Upper lobe of left lung (tissue), 4 donors: ENCODE measurements at regions not wholly inside any gene's neighbourhood (a gene's known extent, or its start where the extent isn't known, plus 50 kb on each side); places are given as distances from the start of the nearest gene placed in this dataset.

Experiments used
- POLR2A ChIP-seq, 4 donors: fragments of 450-650 bp; IDR thresholded peaks; one replicate each; pipeline ENCODE4 v1.5.1; 2016 to 2017; ENCODE audit warnings: antibody characterized with exemption in 4 of 4, mild to moderate bottlenecking in 2 of 4
- POLR2AphosphoS5 ChIP-seq, 2 donors: sonication (generic); formaldehyde crosslinking; IDR thresholded peaks; one replicate each; pipeline ENCODE4 v1.5.1; 2017; ENCODE audit warnings: antibody characterized with exemption in 2 of 2
- TF ChIP-seq, protein P1 (sequence below), 6 experiments: fragments of 450-650 bp in 4 of 6; fragments of 200-600 bp in 2 of 6; sonication (generic) in 2 of 6; IDR thresholded peaks; one replicate each; pipeline ENCODE4 v1.5.1; 2016 to 2019; ENCODE audit warnings: antibody characterized with exemption in 6 of 6

DNA sequence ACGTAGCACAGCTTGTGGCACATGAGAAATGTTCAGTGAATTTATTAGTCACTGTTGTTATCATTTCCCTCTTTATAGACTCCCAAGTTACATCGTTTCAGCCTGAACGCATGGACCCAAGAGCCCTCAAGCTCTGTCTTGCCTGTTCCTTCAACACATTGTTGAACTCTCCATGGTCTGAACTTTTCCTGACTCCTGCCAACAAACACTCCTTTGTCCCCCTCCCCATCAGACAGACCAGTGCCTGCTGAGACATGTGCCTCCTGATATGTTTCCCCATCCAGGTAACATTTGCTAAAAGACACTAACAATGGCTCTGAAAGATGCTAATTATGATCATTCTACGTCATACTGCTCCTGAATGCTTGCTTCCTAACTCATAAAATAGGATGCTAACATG is 108.7 kb upstream of the NFIA start:
- TF ChIP-seq POLR2A (IDR thresholded peaks at IDR 0.05) (no peak), POLR2AphosphoS5 (IDR thresholded peaks at IDR 0.05) (no peak)
- TF ChIP-seq, protein P1, sequence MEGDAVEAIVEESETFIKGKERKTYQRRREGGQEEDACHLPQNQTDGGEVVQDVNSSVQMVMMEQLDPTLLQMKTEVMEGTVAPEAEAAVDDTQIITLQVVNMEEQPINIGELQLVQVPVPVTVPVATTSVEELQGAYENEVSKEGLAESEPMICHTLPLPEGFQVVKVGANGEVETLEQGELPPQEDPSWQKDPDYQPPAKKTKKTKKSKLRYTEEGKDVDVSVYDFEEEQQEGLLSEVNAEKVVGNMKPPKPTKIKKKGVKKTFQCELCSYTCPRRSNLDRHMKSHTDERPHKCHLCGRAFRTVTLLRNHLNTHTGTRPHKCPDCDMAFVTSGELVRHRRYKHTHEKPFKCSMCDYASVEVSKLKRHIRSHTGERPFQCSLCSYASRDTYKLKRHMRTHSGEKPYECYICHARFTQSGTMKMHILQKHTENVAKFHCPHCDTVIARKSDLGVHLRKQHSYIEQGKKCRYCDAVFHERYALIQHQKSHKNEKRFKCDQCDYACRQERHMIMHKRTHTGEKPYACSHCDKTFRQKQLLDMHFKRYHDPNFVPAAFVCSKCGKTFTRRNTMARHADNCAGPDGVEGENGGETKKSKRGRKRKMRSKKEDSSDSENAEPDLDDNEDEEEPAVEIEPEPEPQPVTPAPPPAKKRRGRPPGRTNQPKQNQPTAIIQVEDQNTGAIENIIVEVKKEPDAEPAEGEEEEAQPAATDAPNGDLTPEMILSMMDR (IDR thresholded peaks at IDR 0.05): no peak
